Stimulated activated CD4-positive, alpha-beta T cell treated with anti-CD3 and anti-CD28 coated beads, Interleukin-1b, Interleukin-23, amount 100 ng/mL, for 4 hours (primary cell): ENCODE measurements at regions not wholly inside any gene's neighbourhood (a gene's known extent, or its start where the extent isn't known, plus 50 kb on each side); places are given as distances from the start of the nearest gene placed in this dataset.

ENCODE experiments used
- DNase-seq, 2 donors: peaks; one replicate each; pipeline ENCODE4 v3.0.0-alpha.2; 2020; ENCODE audit warnings: low read depth in 2 of 2

DNA sequence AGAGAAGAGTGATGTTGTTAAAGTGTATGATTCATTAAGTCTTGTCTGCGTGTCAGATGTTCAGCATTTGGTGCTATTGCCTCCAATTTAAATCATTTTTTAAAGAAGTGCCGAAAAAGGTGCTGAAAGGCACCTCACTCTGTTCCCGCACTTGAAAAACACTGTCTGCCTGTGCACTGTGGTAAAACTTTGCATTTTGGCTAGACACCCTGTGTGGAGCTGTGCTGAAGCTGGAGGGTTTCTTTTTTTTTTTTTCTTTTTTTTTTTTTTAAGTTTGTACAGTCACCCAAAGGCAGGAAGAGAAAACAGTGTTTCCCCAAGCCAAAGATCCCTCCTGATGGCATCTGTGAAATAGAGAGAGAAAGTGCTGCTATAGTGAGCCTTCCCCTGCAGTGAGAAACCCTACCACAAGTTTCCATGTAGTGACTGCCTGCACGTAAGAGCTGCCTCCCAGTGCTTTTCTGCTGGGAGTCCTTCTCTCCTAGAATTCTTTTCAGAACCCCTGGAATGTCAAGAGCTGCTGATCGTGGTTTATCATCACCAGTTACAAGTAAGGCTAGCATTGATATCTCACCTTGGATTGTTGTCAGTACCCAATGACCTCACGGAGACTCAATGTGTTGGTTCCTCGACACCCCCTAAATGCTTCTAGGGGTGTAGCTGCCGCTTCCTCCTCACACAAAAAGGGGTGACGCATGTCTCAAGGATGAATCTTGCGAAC is 116.0 kb upstream of the SOX9 start:
- no peak for DNase-seq

- DNase-seq = no peak
Measured at GRCh38 chr17:72005332-72006163, 115.3 kb upstream of the SOX9 start.

- no peak for DNase-seq
Measured at GRCh38 chr17:72008236-72008876, 112.5 kb upstream of the SOX9 start.

DNA sequence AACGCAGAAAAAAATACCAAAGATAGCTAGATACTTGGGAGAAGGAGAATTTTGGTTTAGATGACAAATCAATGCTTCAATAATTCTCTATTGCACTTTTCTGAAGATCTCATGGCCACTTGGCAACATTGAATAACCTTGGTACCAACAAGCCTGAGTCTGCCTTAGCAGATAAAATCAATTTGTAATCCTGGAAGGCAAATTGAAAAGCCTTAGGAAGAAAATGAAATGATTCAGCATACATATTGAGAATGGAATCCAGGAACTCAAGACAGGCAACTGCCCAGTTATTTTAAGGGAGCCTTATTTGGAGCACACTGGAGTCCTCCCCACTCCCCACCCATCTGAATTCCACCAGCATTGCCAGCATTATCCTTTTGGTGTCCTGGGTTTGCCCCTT is 109.3 kb upstream of the SOX9 start:
- no peak for DNase-seq

DNA sequence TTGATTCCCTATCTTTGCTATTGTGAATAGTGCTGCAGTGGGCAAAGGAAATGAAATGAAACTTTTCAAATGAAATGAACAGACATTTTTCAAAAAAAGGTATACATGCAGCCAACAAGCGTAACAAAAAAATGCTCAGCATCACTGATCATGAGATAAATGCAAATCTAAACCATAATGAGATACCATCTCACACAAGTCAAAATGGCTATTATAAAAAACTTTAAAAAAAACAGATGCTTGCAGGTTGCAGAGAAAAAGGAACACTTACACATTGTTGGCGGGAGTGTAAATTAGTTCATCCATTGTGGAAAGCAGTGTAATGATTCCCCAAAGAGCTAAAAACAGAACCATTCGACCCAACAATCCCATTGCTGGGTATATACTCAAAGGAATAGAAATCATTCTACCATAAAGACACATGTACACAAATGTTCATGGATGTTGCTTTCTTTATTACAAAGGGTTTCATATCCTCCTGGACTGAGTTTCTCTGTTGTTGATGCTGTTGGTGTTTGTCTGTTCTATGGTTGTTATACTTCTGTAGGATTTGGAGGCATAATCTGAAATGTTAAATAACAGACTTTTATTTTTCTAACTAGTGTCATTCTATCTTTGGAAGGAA is 99.3 kb upstream of the SOX9 start:
- DNase-seq = no peak

GRCh38 chr17:72022328-72023275 is 98.2 kb upstream of the SOX9 start:
- DNase-seq = no peak

DNA sequence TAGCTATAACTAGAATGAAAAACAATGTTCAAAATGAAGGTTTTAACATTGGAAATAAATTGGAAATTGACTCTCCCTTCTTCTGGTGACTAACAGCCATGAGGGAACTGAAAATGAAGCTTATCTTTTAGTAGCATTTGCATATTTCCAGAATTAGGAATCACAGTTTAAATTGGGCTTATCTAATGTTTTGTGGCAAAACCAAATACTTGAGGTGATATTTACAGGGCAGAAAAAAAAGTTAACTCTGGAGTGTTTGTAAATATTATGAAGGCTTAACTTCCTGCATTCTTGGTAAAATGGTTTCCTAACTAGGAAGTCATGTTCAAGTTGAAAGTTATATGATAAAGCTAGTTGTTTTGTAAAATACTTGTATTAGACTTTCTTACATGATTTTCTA is 96.4 kb upstream of the SOX9 start:
- no peak for DNase-seq

GRCh38 chr17:72025113-72025512 is 95.7 kb upstream of the SOX9 start:
- DNase-seq = no peak

DNA sequence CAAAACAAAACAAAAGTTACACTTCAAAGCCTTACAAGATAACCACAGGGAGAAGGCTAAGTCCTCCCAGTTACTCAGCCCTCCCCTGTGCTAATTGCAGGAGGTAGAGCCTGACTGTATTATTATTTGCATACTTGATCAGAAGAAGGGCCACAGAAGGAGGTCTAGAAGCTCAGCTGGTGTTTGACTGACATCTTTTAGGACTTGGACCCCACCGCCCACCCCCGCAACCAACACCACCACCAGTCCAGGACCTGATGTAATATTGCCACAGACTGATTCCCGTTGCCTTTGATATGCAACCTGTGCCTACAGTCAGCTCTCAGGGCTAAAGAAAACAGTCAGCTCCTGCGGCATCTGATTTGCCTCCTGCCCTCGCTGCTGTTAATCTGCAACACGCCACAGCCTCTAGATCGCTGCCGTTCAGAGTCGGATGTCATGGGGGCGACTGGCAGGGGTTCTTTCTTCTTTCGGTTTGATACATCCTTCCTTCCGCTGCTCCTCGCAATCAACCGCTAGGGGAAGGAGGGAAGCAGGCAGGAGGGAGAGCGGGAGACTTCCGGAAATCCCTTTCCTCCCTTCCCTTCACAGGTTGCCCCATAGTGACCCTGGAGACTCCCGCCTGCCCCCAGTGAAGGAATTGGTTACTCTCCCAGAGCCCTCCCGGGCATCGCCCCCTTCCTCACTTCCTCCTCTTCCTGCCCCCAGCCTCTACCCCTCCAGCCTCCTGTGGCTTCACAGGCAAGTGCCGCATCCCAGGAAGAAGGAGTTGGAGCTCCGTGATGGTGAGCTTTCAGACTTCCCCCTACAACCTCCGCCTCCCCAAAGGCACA is 90.5 kb upstream of the SOX9 start:
- DNase-seq = peak in 1 of 2 donors; percentile 0

DNA sequence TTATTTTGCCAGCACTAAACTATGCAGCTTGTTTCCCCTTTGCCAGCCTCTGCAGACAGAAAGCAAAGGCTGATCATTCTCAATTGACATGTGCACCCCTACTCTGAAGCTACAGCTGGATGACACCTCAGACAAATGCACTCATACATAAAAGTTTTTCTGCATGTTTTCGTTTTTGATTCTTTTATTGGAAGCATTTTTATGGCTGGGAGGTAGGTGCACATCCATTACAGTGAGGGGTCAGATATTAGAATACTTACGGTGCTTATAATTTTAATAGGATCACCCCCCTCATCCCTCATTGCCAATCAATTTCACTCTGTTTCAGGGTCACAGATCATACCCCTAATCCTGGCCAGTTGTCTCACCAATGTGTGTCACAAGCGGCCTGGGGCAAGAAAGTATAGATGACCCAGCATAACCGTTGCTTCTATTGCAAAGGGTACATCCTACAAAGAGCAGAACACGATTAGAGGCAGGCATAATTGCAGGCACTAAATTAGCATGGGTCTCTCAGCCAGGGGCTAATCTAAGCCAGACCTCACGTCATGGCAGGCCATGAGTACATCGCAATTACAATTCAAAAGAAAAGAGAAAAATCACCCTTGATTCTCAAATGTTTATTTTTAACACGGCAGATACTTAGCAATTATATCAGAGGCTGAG is 89.5 kb upstream of the SOX9 start:
- no peak for DNase-seq

DNA sequence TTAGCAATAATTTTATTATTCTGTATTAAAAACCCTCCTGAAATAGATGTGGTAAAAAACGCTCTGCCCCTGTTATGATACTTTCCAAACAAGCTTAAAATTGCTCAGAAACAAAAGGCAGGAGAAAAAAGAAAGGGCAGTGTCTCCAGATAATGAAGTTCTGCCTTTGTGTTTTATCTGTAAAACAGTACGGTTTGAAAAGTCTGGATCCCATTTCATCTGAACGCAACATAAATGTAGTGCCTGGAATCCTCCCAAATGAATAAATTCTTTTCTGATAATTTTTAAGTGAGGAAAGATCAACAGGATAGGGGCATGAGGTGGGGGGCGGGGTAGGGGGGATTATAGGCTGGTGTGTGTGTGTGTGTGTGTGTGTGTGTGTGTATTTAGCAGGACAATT is 87.5 kb upstream of the SOX9 start:
- DNase-seq = no peak

GRCh38 chr17:72034000-72034399 is 86.8 kb upstream of the SOX9 start:
- no peak for DNase-seq

- no peak for DNase-seq
Measured at GRCh38 chr17:72038427-72038826, 82.4 kb upstream of the SOX9 start.

- no peak for DNase-seq
Measured at GRCh38 chr17:72039490-72039889, 81.3 kb upstream of the SOX9 start.

DNA sequence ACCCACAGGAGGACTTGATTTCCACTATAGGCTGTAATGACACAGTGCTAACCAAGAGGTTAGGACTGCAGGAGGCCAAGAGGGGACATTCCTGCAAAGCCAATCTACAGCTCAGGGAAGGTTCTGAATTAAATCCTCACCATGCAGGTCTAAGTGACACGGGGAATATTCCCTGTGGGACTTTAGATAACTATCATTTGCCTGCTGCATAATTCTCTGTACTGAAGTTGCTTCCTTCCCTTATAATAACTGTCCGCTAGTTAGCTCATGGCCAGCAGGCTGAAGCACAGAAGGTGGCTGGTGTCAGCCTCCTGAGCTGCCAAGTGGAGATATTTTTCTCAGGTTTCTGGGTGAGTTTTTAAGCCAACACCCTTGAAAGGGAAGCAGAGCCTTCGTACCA is 74.6 kb upstream of the SOX9 start:
- DNase-seq = no peak

GRCh38 chr17:72046643-72047612 is 73.9 kb upstream of the SOX9 start:
- DNase-seq = no peak

DNA sequence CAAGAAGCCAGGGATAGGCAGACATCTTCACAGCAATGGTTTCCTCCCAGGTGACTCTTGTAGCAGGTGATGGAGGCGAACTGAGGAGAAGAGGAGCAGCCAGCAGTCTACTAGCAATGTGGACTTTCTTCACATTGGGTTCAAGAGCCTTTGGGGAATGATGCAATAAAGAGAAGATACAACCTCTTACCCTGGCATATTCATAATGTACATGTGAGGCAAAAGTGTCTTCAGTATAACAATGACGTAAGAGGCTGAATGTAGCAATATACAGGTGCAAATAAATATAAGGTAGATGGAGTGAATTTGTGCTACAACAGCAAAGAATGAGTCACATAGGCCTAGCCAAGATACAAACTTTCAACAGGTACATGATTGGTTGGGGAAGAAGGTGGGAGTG is 70.9 kb upstream of the SOX9 start:
- DNase-seq = no peak

DNA sequence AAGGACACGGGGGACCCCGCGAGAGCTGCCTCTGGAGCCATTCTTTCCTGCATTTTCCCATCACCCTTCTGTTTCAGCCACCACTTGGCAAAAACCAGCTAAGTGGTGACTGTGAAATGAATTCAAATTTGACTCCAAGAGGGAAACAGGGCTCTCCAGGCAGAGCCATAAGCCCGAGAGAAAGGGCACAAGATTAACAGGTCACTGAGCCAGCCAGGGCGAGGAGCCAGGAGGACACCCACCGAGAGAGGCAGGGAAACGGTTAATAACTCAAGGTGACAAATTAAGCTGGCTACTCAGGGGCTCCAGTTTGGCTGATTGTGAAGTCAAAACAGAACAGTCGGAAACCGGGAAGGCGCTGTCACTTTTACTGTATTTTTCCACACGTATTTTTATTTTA is 67.8 kb upstream of the SOX9 start:
- DNase-seq = no peak

GRCh38 chr17:72053449-72053848 is 67.4 kb upstream of the SOX9 start:
- DNase-seq = no peak
